Left cardiac atrium (tissue), 4 donors: ENCODE measurements at regions not wholly inside any gene's neighbourhood (a gene's known extent, or its start where the extent isn't known, plus 50 kb on each side); places are given as distances from the start of the nearest gene placed in this dataset.

Source experiments
- ATAC-seq, 2 donors: fragments of 200-7000 bp; cut with Tn5 transposase; one replicate each; pipeline ENCODE4 v1.9.1; 2020; ENCODE audit warnings: mild to moderate bottlenecking in 2 of 2, moderate library complexity in 2 of 2
- DNase-seq: peaks from one replicate; pipeline ENCODE4 v3.0.0-alpha.2; 2020
- intact Hi-C, 2 donors: fragments of 100-400 bp; cut with DNase I; formaldehyde crosslinking; loops; one replicate each; pipeline versions ENCODE4 v1.14.1 to v1.15.1; 2022 to 2023
- donor health status: DM: no; HTN: yes; CAD: no.
- donor health status: DM: no; HTN: yes; CAD: no; lungs with severe emphysema.
- donor health status: DM: yes; HTN: yes; CAD: no.
- donor health status: Dilated cardiomyopathy.

GRCh38 chr1:228927946-228928898 is 192.9 kb downstream of the RHOU start:
- intact Hi-C loops, result no loop called here
- DNase-seq (no peak), ATAC-seq (no peak)

- ATAC-seq, result no peak
- DNase-seq, result no peak
- intact Hi-C loops, result no loop called here
These were observed 194.3 kb downstream of the RHOU start for GRCh38 chr1:228929476-228930027.

GRCh38 chr1:228930479-228930957 is 195.2 kb downstream of the RHOU start:
- intact Hi-C loops, result no loop called here
- ATAC-seq (peak; percentile 34 to 75), DNase-seq (no peak)

GRCh38 chr1:228933753-228934152 is 198.5 kb downstream of the RHOU start:
- intact Hi-C loops, result no loop called here
- no peak for ATAC-seq
- no peak for DNase-seq

GRCh38 chr1:228935198-228935663 is 200.0 kb downstream of the RHOU start:
- no peak for ATAC-seq
- DNase-seq, result no peak
- intact Hi-C loops, result no loop called here

GRCh38 chr1:228935855-228936727 is 200.8 kb downstream of the RHOU start:
- ATAC-seq (no peak), DNase-seq (no peak)
- intact Hi-C loops, result no loop called here

- intact Hi-C loops, result no loop called here
- DNase-seq (no peak), ATAC-seq (no peak)
These were observed 201.6 kb downstream of the RHOU start for GRCh38 chr1:228936881-228937280.

GRCh38 chr1:228937351-228937750 is 202.1 kb downstream of the RHOU start:
- DNase-seq (no peak), ATAC-seq (no peak)
- intact Hi-C loops, result no loop called here

- ATAC-seq (peak; percentile 61 to 65), DNase-seq (peak; percentile 40)
- intact Hi-C loops, result no loop called here
These were observed 202.7 kb downstream of the RHOU start for GRCh38 chr1:228937851-228938536.

GRCh38 chr1:228938537-228938901 is 203.2 kb downstream of the RHOU start:
- DNase-seq (peak; percentile 52), ATAC-seq (peak; percentile 77 to 85)
- intact Hi-C loops, result no loop called here

GRCh38 chr1:228939001-228939691 is 203.9 kb downstream of the RHOU start:
- DNase-seq (no peak), ATAC-seq (no peak)
- intact Hi-C loops, result no loop called here

- intact Hi-C loops, result no loop called here
- DNase-seq (no peak), ATAC-seq (no peak)
These were observed 204.7 kb downstream of the RHOU start for GRCh38 chr1:228939881-228940392.

- intact Hi-C loops, result no loop called here
- no peak for DNase-seq
- ATAC-seq, result no peak
These were observed 205.2 kb downstream of the RHOU start for GRCh38 chr1:228940526-228940925.

- ATAC-seq (no peak), DNase-seq (no peak)
- intact Hi-C loops, result no loop called here
These were observed 205.6 kb downstream of the RHOU start for GRCh38 chr1:228940926-228941325.

GRCh38 chr1:228941666-228942065 is 206.4 kb downstream of the RHOU start:
- intact Hi-C loops, result no loop called here
- DNase-seq (no peak), ATAC-seq (no peak)

- ATAC-seq (no peak), DNase-seq (no peak)
- intact Hi-C loops, result no loop called here
These were observed 208.2 kb downstream of the RHOU start for GRCh38 chr1:228943436-228943835.

- DNase-seq (no peak), ATAC-seq (peak in 1 of 2 donors; percentile 46)
- intact Hi-C loops, result no loop called here
These were observed 209.0 kb downstream of the RHOU start for GRCh38 chr1:228944296-228944695.

GRCh38 chr1:228944935-228945371 is 209.7 kb downstream of the RHOU start:
- no peak for DNase-seq
- intact Hi-C loops, result no loop called here
- peak in 1 of 2 donors; percentile 44 for ATAC-seq
